ENCODE measurements at regions not wholly inside any gene's neighbourhood (a gene's known extent, or its start where the extent isn't known, plus 50 kb on each side); places are given as distances from the start of the nearest gene placed in this dataset.
A peak's percentile ranks its signal among the peaks of the same experiment; 100 is the strongest.

DNA sequence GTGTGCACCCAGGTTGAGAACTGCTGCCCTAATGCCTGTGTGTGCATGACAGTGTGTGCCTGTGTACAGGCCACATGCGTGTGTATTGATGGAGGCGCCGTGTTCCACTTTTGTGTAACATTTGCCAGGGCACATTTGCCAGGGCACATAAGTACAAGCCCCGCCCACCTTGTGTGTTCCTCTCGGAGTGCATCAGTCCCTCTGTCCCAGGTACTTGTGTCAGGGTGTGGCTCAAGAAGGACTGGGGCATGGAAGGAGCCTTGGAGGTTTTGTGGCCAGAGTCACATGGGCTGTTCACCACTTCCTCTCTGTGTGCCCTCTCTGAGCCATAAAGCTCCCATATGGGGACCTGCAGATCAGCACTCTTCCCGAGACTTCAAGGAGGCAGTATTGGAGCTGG, 73.9 kb downstream of the MRM1 start:
- ATAC-seq (ENCODE audit: insufficient read depth, low read depth) (no peak), DNase-seq (peak; percentile 17)
- Histone ChIP-seq H3K27me3 (ENCODE audit: insufficient read depth, low read length, poor library complexity) (no peaks in the 10 kb centered on the region), H3K4me1 (ENCODE audit: insufficient read depth, low read length) (peaks cover 22% of the 10 kb centered on the region), H3K4me2 (ENCODE audit: insufficient read depth, low read length) (no peak overlapping the region), H3K9me3 (ENCODE audit: insufficient read depth, low read length, severe bottlenecking) (no peaks in the 10 kb centered on the region), H3K79me2 (ENCODE audit: insufficient read depth, low read length) (no peaks in the 10 kb centered on the region), H2AFZ (ENCODE audit: low read depth, low read length) (no peak overlapping the region), H3K36me3 (ENCODE audit: insufficient read depth, low read length) (no peaks in the 10 kb centered on the region), H3K9ac (ENCODE audit: low read depth, low read length) (no peak overlapping the region), H3K27ac (ENCODE audit: low read length) (no peak overlapping the region), H4K20me1 (ENCODE audit: insufficient read depth, low read length) (no peaks in the 10 kb centered on the region), H3K4me3 (ENCODE audit: low read depth in 1 of 2, low read length in 2 of 2) (no peak overlapping the region)
- TF ChIP-seq, protein P1, sequence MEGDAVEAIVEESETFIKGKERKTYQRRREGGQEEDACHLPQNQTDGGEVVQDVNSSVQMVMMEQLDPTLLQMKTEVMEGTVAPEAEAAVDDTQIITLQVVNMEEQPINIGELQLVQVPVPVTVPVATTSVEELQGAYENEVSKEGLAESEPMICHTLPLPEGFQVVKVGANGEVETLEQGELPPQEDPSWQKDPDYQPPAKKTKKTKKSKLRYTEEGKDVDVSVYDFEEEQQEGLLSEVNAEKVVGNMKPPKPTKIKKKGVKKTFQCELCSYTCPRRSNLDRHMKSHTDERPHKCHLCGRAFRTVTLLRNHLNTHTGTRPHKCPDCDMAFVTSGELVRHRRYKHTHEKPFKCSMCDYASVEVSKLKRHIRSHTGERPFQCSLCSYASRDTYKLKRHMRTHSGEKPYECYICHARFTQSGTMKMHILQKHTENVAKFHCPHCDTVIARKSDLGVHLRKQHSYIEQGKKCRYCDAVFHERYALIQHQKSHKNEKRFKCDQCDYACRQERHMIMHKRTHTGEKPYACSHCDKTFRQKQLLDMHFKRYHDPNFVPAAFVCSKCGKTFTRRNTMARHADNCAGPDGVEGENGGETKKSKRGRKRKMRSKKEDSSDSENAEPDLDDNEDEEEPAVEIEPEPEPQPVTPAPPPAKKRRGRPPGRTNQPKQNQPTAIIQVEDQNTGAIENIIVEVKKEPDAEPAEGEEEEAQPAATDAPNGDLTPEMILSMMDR (IDR thresholded peaks at IDR 0.05; ENCODE audit: borderline replicate concordance, extremely low read depth, low read length, poor library complexity, severe bottlenecking) = no peak
- no peak for TF ChIP-seq EZH2 (IDR thresholded peaks at IDR 0.05; ENCODE audit: borderline replicate concordance, low read depth, low read length, severe bottlenecking)

DNA sequence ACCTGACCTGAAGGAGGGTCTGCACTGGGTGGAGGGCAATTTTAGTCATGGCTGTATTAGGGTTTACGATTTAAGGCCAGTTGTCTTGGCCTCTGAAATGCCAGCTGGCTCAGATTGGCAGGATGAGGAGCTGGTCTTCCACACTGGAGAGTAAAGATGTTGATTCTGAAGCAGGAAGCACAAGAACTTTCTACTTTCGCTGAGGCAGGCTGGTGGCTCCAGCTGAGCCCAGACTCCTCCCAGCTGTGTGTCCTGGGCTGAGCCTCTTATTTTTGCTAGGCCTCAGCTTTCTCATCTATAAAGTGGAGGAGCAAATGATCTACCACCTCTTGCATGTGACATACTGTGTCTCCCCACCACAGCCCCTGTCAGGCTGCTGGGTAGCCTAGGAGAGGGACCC, 74.4 kb downstream of the MRM1 start:
- ATAC-seq (ENCODE audit: insufficient read depth, low read depth) (no peak), DNase-seq (peak; percentile 13)
- Histone ChIP-seq H4K20me1 (ENCODE audit: insufficient read depth, low read length) (no peaks in the 10 kb centered on the region), H3K36me3 (ENCODE audit: insufficient read depth, low read length) (no peaks in the 10 kb centered on the region), H2AFZ (ENCODE audit: low read depth, low read length) (no peak overlapping the region), H3K27ac (ENCODE audit: low read length) (no peak overlapping the region), H3K4me1 (ENCODE audit: insufficient read depth, low read length) (peaks cover 22% of the 10 kb centered on the region), H3K9ac (ENCODE audit: low read depth, low read length) (no peak overlapping the region), H3K9me3 (ENCODE audit: insufficient read depth, low read length, severe bottlenecking) (no peaks in the 10 kb centered on the region), H3K79me2 (ENCODE audit: insufficient read depth, low read length) (no peaks in the 10 kb centered on the region), H3K4me3 (ENCODE audit: low read depth in 1 of 2, low read length in 2 of 2) (no peak overlapping the region), H3K4me2 (ENCODE audit: insufficient read depth, low read length) (no peak overlapping the region), H3K27me3 (ENCODE audit: insufficient read depth, low read length, poor library complexity) (no peaks in the 10 kb centered on the region)
- TF ChIP-seq, protein P1 (IDR thresholded peaks at IDR 0.05; ENCODE audit: borderline replicate concordance, extremely low read depth, low read length, poor library complexity, severe bottlenecking) = no peak
- TF ChIP-seq EZH2 (IDR thresholded peaks at IDR 0.05; ENCODE audit: borderline replicate concordance, low read depth, low read length, severe bottlenecking) = no peak

DNA sequence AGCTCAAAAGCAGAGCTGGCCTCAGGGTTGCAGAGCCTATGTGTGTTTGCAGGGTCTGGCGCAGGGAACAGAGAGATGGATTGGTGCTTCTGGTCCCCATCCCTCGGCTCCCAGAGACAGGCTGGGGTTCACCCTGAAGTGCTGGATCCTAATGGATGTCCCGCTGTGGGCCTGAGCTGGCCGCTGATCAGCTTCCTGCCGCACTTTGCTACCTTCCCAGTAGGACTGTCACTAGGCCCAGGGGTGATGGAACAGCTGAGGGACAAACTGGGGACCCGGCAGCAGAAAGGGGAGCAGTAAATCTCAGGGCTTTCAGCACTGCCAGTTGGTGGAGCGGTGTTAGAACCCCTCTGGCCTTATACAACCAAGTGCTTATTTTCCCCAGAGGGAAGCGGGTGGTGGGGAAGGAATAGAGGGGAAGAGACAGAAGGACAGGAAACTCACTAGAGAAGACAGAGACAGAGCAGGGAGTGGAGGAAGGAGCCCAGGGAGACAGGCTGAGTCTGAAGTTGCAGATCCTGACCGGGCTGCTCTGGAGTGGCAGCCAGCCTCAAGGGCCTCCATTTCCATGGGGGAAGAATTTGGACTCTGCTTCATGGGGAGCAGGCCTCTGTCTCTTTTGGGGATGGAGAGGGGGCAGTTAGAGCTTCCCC, 78.6 kb downstream of the MRM1 start:
- H3K27me3 ChIP-seq (ENCODE audit: insufficient read depth, low read length, poor library complexity) = no peaks in the 10 kb centered on the region
- no peak overlapping the region for H3K4me3 ChIP-seq (ENCODE audit: low read depth in 1 of 2, low read length in 2 of 2)
- H3K79me2 ChIP-seq (ENCODE audit: insufficient read depth, low read length) = no peaks in the 10 kb centered on the region
- DNase-seq (no peak), ATAC-seq (ENCODE audit: insufficient read depth, low read depth) (no peak)
- peaks cover 12% of the 10 kb centered on the region for H3K4me1 ChIP-seq (ENCODE audit: insufficient read depth, low read length)
- H3K4me2 ChIP-seq (ENCODE audit: insufficient read depth, low read length) = no peak overlapping the region
- H3K9me3 ChIP-seq (ENCODE audit: insufficient read depth, low read length, severe bottlenecking) = no peaks in the 10 kb centered on the region
- H2AFZ ChIP-seq (ENCODE audit: low read depth, low read length) = no peak overlapping the region
- H3K27ac ChIP-seq (ENCODE audit: low read length) = no peak overlapping the region
- TF ChIP-seq EZH2 (IDR thresholded peaks at IDR 0.05; ENCODE audit: borderline replicate concordance, low read depth, low read length, severe bottlenecking) = no peak
- TF ChIP-seq, protein P1 (IDR thresholded peaks at IDR 0.05; ENCODE audit: borderline replicate concordance, extremely low read depth, low read length, poor library complexity, severe bottlenecking) = no peak
- H4K20me1 ChIP-seq (ENCODE audit: insufficient read depth, low read length) = no peaks in the 10 kb centered on the region
- H3K36me3 ChIP-seq (ENCODE audit: insufficient read depth, low read length) = no peaks in the 10 kb centered on the region
- no peak overlapping the region for H3K9ac ChIP-seq (ENCODE audit: low read depth, low read length)

All from DND-41 (cell line).